NB4 (cell line): ENCODE measurements at regions not wholly inside any gene's neighbourhood (a gene's known extent, or its start where the extent isn't known, plus 50 kb on each side); places are given as distances from the start of the nearest gene placed in this dataset.

Experiments
- DNase-seq: peaks from one replicate; pipeline ENCODE4 v3.0.0; 2010; ENCODE audit warnings: low read depth
- H3K4me3 ChIP-seq: one replicate; pipeline ENCODE4 v1.5.1; 2011; ENCODE audit warnings: mild to moderate bottlenecking, low read depth, low read length, moderate library complexity
- CTCF ChIP-seq: IDR thresholded peaks from one replicate; pipeline ENCODE4 v1.5.1; 2012; ENCODE audit warnings: low read depth, low read length
- MAX ChIP-seq: IDR thresholded peaks from 2 replicates; pipeline ENCODE4 v1.6.1; 2011; ENCODE audit warnings: low read depth, low read length
- MYC ChIP-seq: IDR thresholded peaks from 2 replicates; pipeline ENCODE4 v1.6.1; 2011; ENCODE audit warnings: low read depth, low read length
- POLR2A ChIP-seq: IDR thresholded peaks from 2 replicates; pipeline ENCODE4 v1.6.1; 2011; ENCODE audit warnings: mild to moderate bottlenecking; ENCODE audit not compliant: insufficient read length; ENCODE audit errors: extremely low read depth

- TF ChIP-seq POLR2A (no peak), MAX (no peak), MYC (no peak)
- DNase-seq = peak; percentile 37
- no peak overlapping the region for H3K4me3 ChIP-seq
Observed at GRCh38 chr4:184895012-184895695, 69.4 kb upstream of the ACSL1 start.

- DNase-seq = peak; percentile 79
- no peak for TF ChIP-seq MYC
- TF ChIP-seq MAX = no peak
- TF ChIP-seq CTCF = no peak
- TF ChIP-seq POLR2A = no peak
- H3K4me3 ChIP-seq = no peak overlapping the region
Observed at GRCh38 chr4:184896868-184897715, 71.3 kb upstream of the ACSL1 start.

GRCh38 chr4:184897895-184898294, 72.1 kb upstream of the ACSL1 start:
- H3K4me3 ChIP-seq = no peak overlapping the region
- peak; percentile 42 for DNase-seq
- TF ChIP-seq POLR2A (no peak), MYC (no peak; the same call in 1 of the 2 replicates), CTCF (no peak), MAX (no peak; the same call in 1 of the 2 replicates)

GRCh38 chr4:184898793-184899192, 73.0 kb upstream of the ACSL1 start:
- no peak for DNase-seq
- no peak for TF ChIP-seq MAX
- TF ChIP-seq POLR2A = no peak
- TF ChIP-seq CTCF = no peak
- no peak overlapping the region for H3K4me3 ChIP-seq

GRCh38 chr4:184899261-184900134, 73.7 kb upstream of the ACSL1 start:
- H3K4me3 ChIP-seq = no peak overlapping the region
- TF ChIP-seq POLR2A = no peak
- no peak for TF ChIP-seq CTCF
- TF ChIP-seq MAX = no peak
- TF ChIP-seq MYC = no peak
- no peak for DNase-seq
